ENCODE measurements at regions not wholly inside any gene's neighbourhood (a gene's known extent, or its start where the extent isn't known, plus 50 kb on each side); places are given as distances from the start of the nearest gene placed in this dataset.
A peak's percentile ranks its signal among the peaks of the same experiment; 100 is the strongest.
"Not testable (repeated sequence)": the region's sequence is repeated elsewhere in the genome, so short reads cannot be mapped to it uniquely, and the experiment has no call there.

DNA sequence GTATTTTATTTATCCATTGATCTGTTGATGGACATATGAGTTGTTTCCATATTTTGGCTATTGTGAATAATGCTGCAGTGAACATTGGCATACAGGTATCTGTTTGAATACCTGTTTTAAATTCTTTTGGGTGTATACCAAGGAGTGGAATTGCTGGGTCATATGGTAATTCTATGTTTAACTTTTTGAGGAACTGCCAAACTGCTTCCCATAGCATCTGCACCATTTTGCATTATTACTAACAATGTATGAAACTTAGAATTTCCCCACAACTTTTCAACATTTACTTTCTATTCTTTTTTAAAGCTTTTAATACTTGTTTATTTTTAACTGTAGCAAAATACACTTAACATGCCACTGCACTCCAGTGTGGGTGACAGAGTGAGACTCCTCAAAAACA is 57.0 kb upstream of the MSN start:
- no peak for DNase-seq (ENCODE audit: low read depth)

DNA sequence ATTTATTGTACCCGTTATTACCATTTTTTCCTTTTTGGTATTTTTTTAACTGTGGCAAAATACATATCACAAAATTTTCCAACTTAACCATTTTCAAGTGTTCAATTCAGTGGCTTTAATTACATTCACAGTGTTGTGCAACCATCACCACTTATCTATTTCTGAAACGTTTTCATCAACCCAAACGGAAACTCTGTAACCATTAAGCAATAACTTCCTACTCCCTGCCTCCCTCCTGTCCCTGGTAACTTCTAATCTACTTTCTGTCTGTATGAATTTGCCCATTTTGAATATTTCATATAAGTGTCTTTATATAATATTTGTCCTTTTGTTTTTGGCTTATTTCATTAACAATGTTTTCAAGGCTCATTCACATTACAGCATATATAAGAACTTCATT is 57.4 kb upstream of the MSN start:
- peak; percentile 30 for DNase-seq (ENCODE audit: low read depth)

DNA sequence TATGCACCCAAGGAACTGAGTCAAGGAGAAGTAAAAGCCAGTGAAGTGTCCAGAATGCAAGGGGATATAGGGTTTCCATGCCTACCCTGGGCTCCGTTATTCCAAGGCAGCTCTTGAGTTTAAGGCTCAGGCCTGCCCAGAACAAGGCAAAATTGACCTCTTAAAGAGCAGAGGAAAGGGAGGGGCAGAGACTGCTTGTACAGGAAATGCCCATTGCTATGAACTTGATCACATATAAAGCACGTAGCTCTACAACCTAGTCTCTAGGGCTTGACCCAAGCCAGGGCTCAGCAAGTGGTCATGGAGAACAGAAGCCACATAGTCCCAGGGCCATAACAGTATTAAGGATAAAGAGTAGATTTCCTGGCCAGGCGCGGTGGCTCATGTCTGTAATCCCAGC is 58.2 kb upstream of the MSN start:
- no peak for DNase-seq (ENCODE audit: low read depth)

GRCh38 chrX:65608026-65608425 is 59.4 kb upstream of the MSN start:
- DNase-seq (ENCODE audit: low read depth), result no peak

DNA sequence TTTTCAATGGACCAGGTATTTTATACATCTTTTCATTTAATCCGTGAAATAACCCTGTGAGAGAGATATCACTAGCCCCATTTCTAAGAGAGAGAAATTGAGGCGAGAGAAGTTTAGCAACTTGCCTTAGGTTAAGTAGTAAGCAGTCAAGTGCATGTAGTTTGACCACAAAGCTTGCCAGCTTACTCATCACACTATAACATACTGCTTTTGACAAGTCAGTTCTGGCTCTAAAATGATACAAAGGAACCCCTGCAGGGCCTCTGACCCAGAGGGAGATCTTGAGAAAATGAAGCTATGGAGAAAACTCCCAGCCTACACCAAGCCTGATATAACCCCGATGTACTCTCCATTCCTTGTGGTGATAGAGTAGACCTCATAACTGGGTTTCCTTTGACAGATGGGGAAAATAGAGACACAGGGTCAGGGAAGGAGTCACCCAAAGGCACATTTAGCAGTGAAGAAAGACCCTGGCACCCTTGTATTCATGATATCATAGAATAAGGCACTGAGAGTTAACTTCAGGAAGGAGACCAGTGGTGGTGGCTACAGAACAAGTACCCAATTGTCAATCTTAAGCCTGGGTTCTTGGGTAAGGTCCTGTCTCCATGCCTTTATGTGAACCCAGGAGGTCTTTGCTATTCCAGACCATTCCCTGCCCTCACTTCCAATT is 60.2 kb upstream of the MSN start:
- DNase-seq (ENCODE audit: low read depth), result peak; percentile 61

DNA sequence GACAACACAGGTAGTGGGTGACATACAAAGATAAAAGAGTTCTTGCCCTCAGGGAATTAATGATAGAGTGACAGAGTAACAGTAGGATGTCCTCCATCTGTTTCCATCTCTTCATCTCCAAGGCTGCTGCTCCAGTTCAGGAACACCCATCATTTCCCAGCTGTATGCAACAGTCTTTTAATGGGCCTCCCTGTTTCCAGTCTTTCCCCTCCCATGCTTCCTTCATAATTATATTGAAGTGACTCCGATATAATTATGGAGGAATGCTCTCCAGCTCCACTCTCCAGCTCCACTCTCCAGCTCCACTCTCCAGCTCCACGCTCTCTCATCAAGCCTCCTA is 65.3 kb upstream of the MSN start:
- DNase-seq (ENCODE audit: low read depth), result no peak

DNA sequence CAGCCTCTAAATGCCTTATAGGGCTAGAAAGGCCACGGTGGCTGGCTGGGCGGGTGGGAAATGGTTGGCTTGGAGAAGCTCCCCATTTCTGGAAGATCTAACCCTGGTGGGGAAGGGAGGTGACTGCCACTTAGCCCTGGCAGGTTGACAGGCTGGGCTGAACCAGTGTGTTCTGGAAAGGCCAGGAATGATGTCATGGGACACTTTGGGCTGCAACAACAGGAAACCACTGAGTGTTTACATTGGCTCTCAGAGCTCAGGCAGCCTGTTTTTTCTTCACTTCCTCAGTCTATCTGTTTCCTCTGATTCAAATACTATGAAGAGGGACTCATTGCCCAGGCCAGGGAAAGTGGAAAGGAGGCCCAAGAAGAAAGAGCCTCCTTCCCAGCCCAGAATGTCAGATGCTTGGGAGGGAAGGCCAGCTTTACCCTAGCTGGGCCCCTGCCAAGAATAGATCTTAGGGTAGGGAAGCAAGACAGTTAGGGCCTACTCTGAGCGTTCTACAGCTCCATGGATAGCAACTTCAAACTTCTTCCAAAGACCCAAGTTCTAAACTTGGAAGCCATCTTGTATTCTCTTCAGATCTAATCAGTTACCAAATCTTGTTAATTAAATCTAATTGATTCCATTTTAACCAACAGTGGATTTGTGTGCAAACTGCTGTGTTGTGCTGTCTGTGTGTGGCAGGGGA is 65.8 kb upstream of the MSN start:
- DNase-seq (ENCODE audit: low read depth), result peak; percentile 92

DNA sequence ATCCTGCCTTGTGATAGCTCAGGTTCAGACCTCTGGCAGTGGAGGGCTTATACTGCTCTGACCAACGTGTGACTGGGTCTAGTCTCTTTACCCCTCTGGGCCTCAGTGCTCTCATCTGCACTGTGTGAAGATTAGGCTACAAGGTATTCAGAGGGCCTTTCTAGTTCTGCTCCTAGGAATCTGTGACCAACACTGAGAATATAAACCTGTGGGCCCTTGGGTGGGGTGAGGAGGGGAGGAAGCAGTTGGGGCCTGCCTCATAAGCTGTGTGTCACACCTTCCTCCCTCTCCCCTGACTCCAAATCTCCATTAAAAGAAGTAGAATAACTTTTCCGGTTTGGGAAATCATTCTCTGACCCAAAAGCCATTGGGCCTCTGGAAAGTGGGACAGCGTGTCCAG is 66.3 kb upstream of the MSN start:
- no peak for DNase-seq (ENCODE audit: low read depth)

DNA sequence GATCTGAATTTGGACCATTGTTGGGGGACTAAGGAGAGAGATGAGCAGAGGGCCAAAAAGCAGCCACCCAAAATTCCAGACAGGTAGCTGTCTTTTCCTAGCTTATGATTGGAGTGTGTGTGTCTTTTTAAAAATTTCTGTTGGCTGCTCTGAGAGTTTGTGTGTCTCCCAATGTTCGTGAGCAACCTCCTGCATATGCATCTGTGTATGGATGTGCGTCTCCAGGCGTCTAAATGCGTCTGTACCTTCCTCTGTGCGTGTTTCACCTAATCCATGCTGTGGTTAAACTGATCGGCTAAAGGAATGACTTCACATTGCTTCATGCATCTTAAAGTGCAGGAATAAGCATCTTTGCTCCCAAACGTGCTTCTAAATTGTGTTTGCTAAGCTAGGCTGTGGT is 65.5 kb upstream of the LAS1L start:
- DNase-seq (ENCODE audit: low read depth), result no peak

DNA sequence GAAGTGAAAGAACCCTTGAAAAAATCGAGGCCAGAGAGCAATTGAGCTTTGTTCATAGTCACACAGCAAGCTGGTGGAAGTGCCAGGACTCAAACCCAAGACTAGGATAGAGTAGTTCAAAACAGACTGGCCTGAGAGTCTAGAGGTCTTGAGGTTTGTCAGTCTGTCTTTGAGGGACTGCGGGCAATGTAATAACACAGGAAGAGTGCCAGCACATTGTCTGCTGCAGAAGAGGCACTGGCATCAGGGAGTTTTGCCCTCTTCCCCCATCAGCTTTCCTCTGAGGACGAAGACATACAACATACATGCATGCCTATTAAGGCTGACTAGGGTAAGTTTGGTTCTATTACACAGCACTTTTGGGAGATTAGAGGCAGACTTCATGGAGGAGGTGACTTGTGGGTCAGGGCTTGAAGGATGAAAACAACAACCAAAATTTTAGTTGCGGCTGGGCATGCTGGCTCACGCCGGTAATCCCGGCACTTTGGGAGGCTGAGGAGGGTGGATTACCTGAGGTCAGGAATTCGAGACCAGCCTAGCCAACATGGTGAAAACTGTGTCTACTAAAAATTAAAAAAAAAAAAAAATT is 64.1 kb upstream of the LAS1L start:
- DNase-seq (ENCODE audit: low read depth), result no peak

GRCh38 chrX:65596270-65597034 is 61.9 kb upstream of the LAS1L start:
- peak; percentile 71 for DNase-seq (ENCODE audit: low read depth)

GRCh38 chrX:65595460-65595876 is 60.9 kb upstream of the LAS1L start:
- peak; percentile 94 for DNase-seq (ENCODE audit: low read depth)

DNA sequence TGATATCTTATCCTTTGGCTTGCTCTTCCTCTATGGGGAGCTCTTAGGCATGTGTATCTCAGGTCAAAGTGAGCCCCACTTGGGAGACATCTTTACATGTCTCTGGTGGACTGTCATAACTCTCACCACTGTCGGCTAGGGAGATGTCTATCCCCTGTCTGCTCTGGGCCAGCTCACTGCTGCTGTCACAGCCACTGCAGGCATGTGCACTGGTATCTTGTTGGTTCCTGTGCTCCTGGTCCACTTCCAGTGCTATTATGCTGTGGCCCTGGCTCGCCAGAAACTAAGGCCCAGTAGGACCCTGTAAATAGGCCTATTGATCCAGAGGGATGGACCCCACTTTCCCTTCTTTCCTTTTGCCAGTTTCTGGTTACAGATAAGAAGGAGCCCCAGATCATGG is 56.6 kb upstream of the LAS1L start:
- no peak for DNase-seq (ENCODE audit: low read depth)

DNA sequence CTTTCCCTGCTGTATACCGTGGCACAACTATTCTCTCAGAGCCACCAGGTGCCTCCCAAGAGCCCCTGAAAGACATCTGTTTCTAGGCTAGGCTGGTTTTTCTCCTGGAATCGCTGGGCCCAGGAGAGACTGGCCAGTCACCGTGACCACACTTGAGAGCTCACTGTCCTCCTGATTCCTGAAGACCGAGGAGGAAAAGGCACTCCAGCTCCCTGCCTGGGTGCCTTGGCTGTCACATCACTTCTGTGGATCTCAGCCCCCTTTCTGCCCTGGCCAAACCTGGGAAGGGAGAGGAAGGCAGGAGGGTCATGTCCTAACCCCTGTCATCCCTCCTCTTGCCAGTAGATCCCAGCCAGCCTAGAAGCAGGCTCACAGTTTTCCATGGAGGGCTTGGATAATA is 54.7 kb upstream of the LAS1L start:
- DNase-seq (ENCODE audit: low read depth), result no peak

DNA sequence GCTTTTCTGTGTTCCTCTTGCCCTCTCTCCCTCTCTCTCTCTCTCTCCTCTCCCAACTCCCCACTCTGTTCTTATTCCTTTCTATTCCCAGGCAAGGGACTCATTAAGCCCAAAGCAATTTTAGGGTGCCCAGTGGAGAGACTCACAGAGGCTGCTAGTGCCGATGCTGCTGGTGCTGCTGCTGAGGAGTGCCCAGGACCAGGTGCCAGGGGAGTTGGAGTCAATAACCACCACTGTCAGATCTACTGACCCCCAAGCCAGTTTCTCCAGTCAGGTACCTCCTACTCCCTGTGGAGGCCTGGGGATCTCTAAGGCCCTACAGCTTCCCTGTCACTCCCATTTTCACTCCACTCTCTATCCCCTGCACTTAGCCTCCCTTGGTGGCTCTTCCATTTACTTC is 54.2 kb upstream of the LAS1L start:
- no peak for DNase-seq (ENCODE audit: low read depth)

GRCh38 chrX:65587616-65588526 is 53.3 kb upstream of the LAS1L start:
- peak; percentile 76 for DNase-seq (ENCODE audit: low read depth)

DNA sequence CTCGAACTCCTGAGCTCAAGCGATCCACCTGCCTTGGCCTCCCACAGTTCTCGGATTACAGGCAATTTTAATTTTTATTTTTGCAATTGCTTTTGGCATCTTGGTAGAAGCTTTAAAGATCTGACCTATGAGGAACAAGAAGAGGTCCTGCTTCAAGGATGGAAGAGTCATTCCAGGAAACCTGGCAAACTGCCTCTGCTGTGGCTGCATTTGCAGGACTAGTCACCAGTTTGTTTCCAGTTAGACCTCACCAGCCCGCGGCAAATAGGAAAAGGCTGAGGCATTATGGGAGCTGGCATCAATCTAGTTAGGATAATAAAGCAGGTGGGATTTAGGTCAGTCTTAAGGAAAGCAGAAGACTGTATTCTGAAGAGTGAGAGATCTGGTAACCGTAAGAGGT is 51.9 kb upstream of the LAS1L start:
- peak; percentile 45 for DNase-seq (ENCODE audit: low read depth)

- not testable (repeated sequence) for DNase-seq (ENCODE audit: low read depth)
These were observed 50.6 kb upstream of the LAS1L start for GRCh38 chrX:65585226-65585625.
